ENCODE measurements at regions not wholly inside any gene's neighbourhood (a gene's known extent, or its start where the extent isn't known, plus 50 kb on each side); places are given as distances from the start of the nearest gene placed in this dataset.

GRCh38 chr2:191574232-191574631, 103.7 kb upstream of the NABP1 start:
- H3K4me1 Mint-ChIP-seq (ENCODE audit: low read depth), result peaks cover 50% of the 10 kb centered on the region
- no peaks in the 10 kb centered on the region for H3K36me3 Mint-ChIP-seq (ENCODE audit: insufficient read depth in 2 of 2)
- DNase-seq, result no peak
- peaks cover 10% of the 10 kb centered on the region for H3K27me3 Mint-ChIP-seq (ENCODE audit: low read depth)
- ATAC-seq (replicated peaks in 1 of 2), result no peak
- H3K27ac Mint-ChIP-seq, result peak overlapping the region; percentile 16
- no peak overlapping the region for H3K4me3 Mint-ChIP-seq
- no peaks in the 10 kb centered on the region for H3K9me3 Mint-ChIP-seq

- Mint-ChIP-seq H3K36me3 (ENCODE audit: insufficient read depth in 2 of 2) (no peaks in the 10 kb centered on the region), H3K27me3 (ENCODE audit: low read depth) (no peaks in the 10 kb centered on the region), H3K27ac (no peak overlapping the region), H3K4me1 (ENCODE audit: low read depth) (peaks cover 23% of the 10 kb centered on the region), H3K9me3 (no peaks in the 10 kb centered on the region), H3K4me3 (no peak overlapping the region)
- DNase-seq (no peak), ATAC-seq (replicated peaks in 1 of 2) (no peak)
Observed at GRCh38 chr2:191577605-191578004, 100.3 kb upstream of the NABP1 start.

GRCh38 chr2:191578031-191578430, 99.9 kb upstream of the NABP1 start:
- Mint-ChIP-seq H3K9me3 (no peaks in the 10 kb centered on the region), H3K36me3 (ENCODE audit: insufficient read depth in 2 of 2) (no peaks in the 10 kb centered on the region), H3K27me3 (ENCODE audit: low read depth) (no peaks in the 10 kb centered on the region), H3K4me3 (no peak overlapping the region), H3K4me1 (ENCODE audit: low read depth) (peaks cover 18% of the 10 kb centered on the region), H3K27ac (no peak overlapping the region)
- no peak for DNase-seq
- no peak for ATAC-seq (replicated peaks in 1 of 2)

GRCh38 chr2:191580581-191580980, 97.4 kb upstream of the NABP1 start:
- no peaks in the 10 kb centered on the region for H3K4me1 Mint-ChIP-seq (ENCODE audit: low read depth)
- H3K27me3 Mint-ChIP-seq (ENCODE audit: low read depth), result no peaks in the 10 kb centered on the region
- H3K27ac Mint-ChIP-seq, result no peak overlapping the region
- H3K36me3 Mint-ChIP-seq (ENCODE audit: insufficient read depth in 2 of 2), result no peaks in the 10 kb centered on the region
- H3K9me3 Mint-ChIP-seq, result no peaks in the 10 kb centered on the region
- DNase-seq, result no peak
- ATAC-seq (replicated peaks in 1 of 2), result no peak
- no peak overlapping the region for H3K4me3 Mint-ChIP-seq

- Mint-ChIP-seq H3K27ac (no peak overlapping the region), H3K9me3 (no peaks in the 10 kb centered on the region), H3K27me3 (ENCODE audit: low read depth) (no peaks in the 10 kb centered on the region), H3K4me3 (no peak overlapping the region), H3K36me3 (ENCODE audit: insufficient read depth in 2 of 2) (no peaks in the 10 kb centered on the region), H3K4me1 (ENCODE audit: low read depth) (no peaks in the 10 kb centered on the region)
- DNase-seq, result no peak
- no peak for ATAC-seq (replicated peaks in 1 of 2)
Observed at GRCh38 chr2:191581003-191581402, 96.9 kb upstream of the NABP1 start.

- Mint-ChIP-seq H3K27me3 (ENCODE audit: low read depth) (no peaks in the 10 kb centered on the region), H3K9me3 (no peaks in the 10 kb centered on the region), H3K4me3 (no peak overlapping the region), H3K36me3 (ENCODE audit: insufficient read depth in 2 of 2) (no peaks in the 10 kb centered on the region), H3K4me1 (ENCODE audit: low read depth) (no peaks in the 10 kb centered on the region), H3K27ac (no peak overlapping the region)
- ATAC-seq (replicated peaks in 1 of 2) (no peak), DNase-seq (no peak)
Observed at GRCh38 chr2:191582355-191582754, 95.6 kb upstream of the NABP1 start.

- no peaks in the 10 kb centered on the region for H3K27me3 Mint-ChIP-seq (ENCODE audit: low read depth)
- no peak overlapping the region for H3K27ac Mint-ChIP-seq
- H3K36me3 Mint-ChIP-seq (ENCODE audit: insufficient read depth in 2 of 2), result no peaks in the 10 kb centered on the region
- no peaks in the 10 kb centered on the region for H3K9me3 Mint-ChIP-seq
- no peaks in the 10 kb centered on the region for H3K4me1 Mint-ChIP-seq (ENCODE audit: low read depth)
- no peak overlapping the region for H3K4me3 Mint-ChIP-seq
- DNase-seq (no peak), ATAC-seq (replicated peaks in 1 of 2) (no peak)
Observed at GRCh38 chr2:191591025-191591424, 86.9 kb upstream of the NABP1 start.

- Mint-ChIP-seq H3K27me3 (ENCODE audit: low read depth) (no peaks in the 10 kb centered on the region), H3K4me3 (no peak overlapping the region)
Observed at GRCh38 chr2:191593622-191594385, 84.1 kb upstream of the NABP1 start.

GRCh38 chr2:191597186-191597751, 80.7 kb upstream of the NABP1 start:
- Mint-ChIP-seq H3K4me1 (ENCODE audit: low read depth) (no peaks in the 10 kb centered on the region), H3K4me3 (no peak overlapping the region), H3K27me3 (ENCODE audit: low read depth) (peaks cover 6% of the 10 kb centered on the region), H3K9me3 (no peaks in the 10 kb centered on the region), H3K36me3 (ENCODE audit: insufficient read depth in 2 of 2) (no peaks in the 10 kb centered on the region), H3K27ac (no peak overlapping the region)
- DNase-seq (no peak), ATAC-seq (replicated peaks in 1 of 2) (no peak)

More at GRCh38 chr2:191593622-191594385, 84.1 kb upstream of the NABP1 start:
- Mint-ChIP-seq H3K4me1 (ENCODE audit: low read depth) (no peaks in the 10 kb centered on the region), H3K36me3 (ENCODE audit: insufficient read depth in 2 of 2) (no peaks in the 10 kb centered on the region), H3K27ac (no peak overlapping the region), H3K9me3 (no peaks in the 10 kb centered on the region)
- ATAC-seq (replicated peaks in 1 of 2), result no peak
- no peak for DNase-seq

- H3K9me3 Mint-ChIP-seq, result no peaks in the 10 kb centered on the region
- H3K4me1 Mint-ChIP-seq (ENCODE audit: low read depth), result no peaks in the 10 kb centered on the region
- no peaks in the 10 kb centered on the region for H3K36me3 Mint-ChIP-seq (ENCODE audit: insufficient read depth in 2 of 2)
- no peak for DNase-seq
- H3K27ac Mint-ChIP-seq, result no peak overlapping the region
- no peak for ATAC-seq (replicated peaks in 1 of 2)
- H3K4me3 Mint-ChIP-seq, result no peak overlapping the region
- peaks cover 6% of the 10 kb centered on the region for H3K27me3 Mint-ChIP-seq (ENCODE audit: low read depth)
Observed at GRCh38 chr2:191598296-191598695, 79.6 kb upstream of the NABP1 start.

GRCh38 chr2:191601060-191601459, 76.9 kb upstream of the NABP1 start:
- H3K27me3 Mint-ChIP-seq (ENCODE audit: low read depth), result peaks cover 6% of the 10 kb centered on the region
- no peak overlapping the region for H3K27ac Mint-ChIP-seq
- H3K36me3 Mint-ChIP-seq (ENCODE audit: insufficient read depth in 2 of 2), result no peaks in the 10 kb centered on the region
- H3K4me3 Mint-ChIP-seq, result no peak overlapping the region
- no peaks in the 10 kb centered on the region for H3K4me1 Mint-ChIP-seq (ENCODE audit: low read depth)
- DNase-seq, result no peak
- ATAC-seq (replicated peaks in 1 of 2), result no peak
- no peaks in the 10 kb centered on the region for H3K9me3 Mint-ChIP-seq

GRCh38 chr2:191604154-191604553, 73.8 kb upstream of the NABP1 start:
- Mint-ChIP-seq H3K36me3 (ENCODE audit: insufficient read depth in 2 of 2) (no peaks in the 10 kb centered on the region), H3K27ac (no peak overlapping the region), H3K27me3 (ENCODE audit: low read depth) (peaks cover 6% of the 10 kb centered on the region), H3K4me3 (no peak overlapping the region), H3K9me3 (no peaks in the 10 kb centered on the region), H3K4me1 (ENCODE audit: low read depth) (no peaks in the 10 kb centered on the region)
- no peak for ATAC-seq (replicated peaks in 1 of 2)
- no peak for DNase-seq

- Mint-ChIP-seq H3K4me3 (no peak overlapping the region), H3K27ac (no peak overlapping the region), H3K27me3 (ENCODE audit: low read depth) (no peaks in the 10 kb centered on the region), H3K4me1 (ENCODE audit: low read depth) (no peaks in the 10 kb centered on the region), H3K9me3 (no peaks in the 10 kb centered on the region), H3K36me3 (ENCODE audit: insufficient read depth in 2 of 2) (no peaks in the 10 kb centered on the region)
- DNase-seq (no peak), ATAC-seq (replicated peaks in 1 of 2) (no peak)
Observed at GRCh38 chr2:191607096-191607495, 70.8 kb upstream of the NABP1 start.

- Mint-ChIP-seq H3K9me3 (no peaks in the 10 kb centered on the region), H3K4me1 (ENCODE audit: low read depth) (peaks cover 8% of the 10 kb centered on the region), H3K27ac (no peak overlapping the region), H3K36me3 (ENCODE audit: insufficient read depth in 2 of 2) (no peaks in the 10 kb centered on the region), H3K27me3 (ENCODE audit: low read depth) (no peaks in the 10 kb centered on the region), H3K4me3 (no peak overlapping the region)
- DNase-seq (no peak), ATAC-seq (replicated peaks in 1 of 2) (no peak)
Observed at GRCh38 chr2:191610756-191611155, 67.2 kb upstream of the NABP1 start.

Data from activated T-cell treated with anti-CD3 and anti-CD28 coated beads, Interleukin-2, amount 50 U/mL, for 72 hours (primary cell).